ENCODE measurements at regions not wholly inside any gene's neighbourhood (a gene's known extent, or its start where the extent isn't known, plus 50 kb on each side); places are given as distances from the start of the nearest gene placed in this dataset.

DNA sequence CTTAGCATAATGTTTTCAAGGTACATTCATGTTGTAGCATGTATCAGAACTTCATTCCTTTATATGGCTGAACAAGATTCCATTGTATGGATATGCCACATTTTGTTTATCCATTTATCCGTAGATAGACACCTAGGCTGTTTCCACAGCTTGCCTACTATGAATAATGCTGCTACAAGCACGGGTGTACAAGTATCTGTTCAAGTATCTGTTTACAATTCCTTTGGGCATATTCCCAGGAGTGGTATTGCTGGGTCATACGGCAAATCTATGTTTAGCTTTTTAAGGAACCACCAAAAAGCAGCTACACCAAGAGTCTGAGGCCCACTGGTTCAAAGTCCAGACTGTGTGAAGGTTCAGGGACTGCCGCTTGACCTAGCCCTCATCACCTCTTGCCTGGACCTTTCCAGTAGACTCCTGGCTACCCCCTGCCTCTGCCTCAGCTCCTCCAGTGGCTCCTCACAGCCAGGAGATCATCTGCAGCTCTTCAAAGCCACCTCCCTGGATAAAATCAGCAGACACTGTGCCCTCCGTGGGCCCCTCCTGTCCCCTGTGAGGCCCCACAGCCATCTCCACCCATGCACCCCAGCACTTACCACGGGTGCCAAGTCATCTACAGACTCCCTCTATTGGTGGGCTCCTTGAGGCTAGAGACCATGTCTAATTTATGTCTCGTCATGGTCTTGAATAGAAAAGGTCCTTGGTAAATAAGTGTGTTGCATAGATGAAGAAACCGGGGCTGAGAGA is 160.3 kb downstream of the MN1 start:
- TF ChIP-seq GATA2 (IDR thresholded peaks at IDR 0.05; ENCODE audit: low read depth, low read length) (no peak), GATA3 (IDR thresholded peaks at IDR 0.05; ENCODE audit: low read depth, low read length) (no peak)
